BJ (cell line): ENCODE measurements at regions not wholly inside any gene's neighbourhood (a gene's known extent, or its start where the extent isn't known, plus 50 kb on each side); places are given as distances from the start of the nearest gene placed in this dataset.

Experiments
- CTCF ChIA-PET: fragments of 350-600 bp; formaldehyde crosslinking; extraction: SDS; loops from one replicate; lab custom pipeline; 2021; ENCODE audit warnings: antibody characterized with exemption, inconsistent platforms; lab: Yijun Ruan, JAX
- POLR2A ChIA-PET: fragments of 300-600 bp; sonication (Branson Sonifier 250); formaldehyde crosslinking; extraction: SDS; loops from one replicate; lab custom pipeline; 2021; ENCODE audit warnings: antibody characterized with exemption; lab: Charles Lee
- DNase-seq: peaks from one replicate; pipeline ENCODE4 v3.0.0-alpha.2; 2011; ENCODE audit warnings: low read depth
- H3K27me3 ChIP-seq: 2 replicates; pipeline ENCODE4 v1.6.0; 2011; ENCODE audit warnings: low read length; ENCODE audit not compliant: control insufficient read depth, insufficient read depth
- H3K36me3 ChIP-seq: 2 replicates; pipeline ENCODE4 v1.5.1; 2011; ENCODE audit warnings: low read length; ENCODE audit not compliant: control insufficient read depth, insufficient read depth
- H3K4me3 ChIP-seq: 2 replicates; pipeline ENCODE4 v1.5.1; 2011; ENCODE audit warnings: low read depth, mild to moderate bottlenecking, control low read depth, low read length
- TF ChIP-seq, protein P1 (sequence below): IDR thresholded peaks from 2 replicates; pipeline ENCODE4 v1.5.1; 2011; ENCODE audit warnings: low read depth, mild to moderate bottlenecking, control low read depth, inconsistent platforms, low read length, moderate library complexity; ENCODE audit not compliant: insufficient read depth

GRCh38 chr10:2469802-2470201 lies 597.5 kb upstream of the PFKP start:
- ChIA-PET CTCF (no interaction called here), POLR2A (no interaction called here)

DNA sequence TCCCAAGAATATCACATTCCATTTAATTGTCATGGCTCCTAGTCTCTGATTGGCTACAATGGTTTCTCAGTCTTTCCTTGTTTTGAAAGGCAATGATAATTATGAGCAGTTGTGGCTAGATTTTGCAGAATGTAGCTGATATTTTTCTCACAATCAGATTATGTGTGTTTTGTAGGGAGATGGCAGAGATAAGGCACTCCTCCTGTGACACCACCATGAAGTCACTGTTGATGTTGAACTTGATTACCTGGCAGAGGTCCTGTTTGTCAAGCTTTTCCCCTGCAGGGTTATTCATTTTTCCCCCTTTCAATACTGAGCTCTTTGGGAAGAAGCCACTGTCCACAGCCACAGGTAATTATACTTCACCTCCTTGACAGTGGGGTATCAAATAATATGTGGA lies 602.9 kb upstream of the PFKP start:
- DNase-seq, result no peak
- TF ChIP-seq, protein P1, sequence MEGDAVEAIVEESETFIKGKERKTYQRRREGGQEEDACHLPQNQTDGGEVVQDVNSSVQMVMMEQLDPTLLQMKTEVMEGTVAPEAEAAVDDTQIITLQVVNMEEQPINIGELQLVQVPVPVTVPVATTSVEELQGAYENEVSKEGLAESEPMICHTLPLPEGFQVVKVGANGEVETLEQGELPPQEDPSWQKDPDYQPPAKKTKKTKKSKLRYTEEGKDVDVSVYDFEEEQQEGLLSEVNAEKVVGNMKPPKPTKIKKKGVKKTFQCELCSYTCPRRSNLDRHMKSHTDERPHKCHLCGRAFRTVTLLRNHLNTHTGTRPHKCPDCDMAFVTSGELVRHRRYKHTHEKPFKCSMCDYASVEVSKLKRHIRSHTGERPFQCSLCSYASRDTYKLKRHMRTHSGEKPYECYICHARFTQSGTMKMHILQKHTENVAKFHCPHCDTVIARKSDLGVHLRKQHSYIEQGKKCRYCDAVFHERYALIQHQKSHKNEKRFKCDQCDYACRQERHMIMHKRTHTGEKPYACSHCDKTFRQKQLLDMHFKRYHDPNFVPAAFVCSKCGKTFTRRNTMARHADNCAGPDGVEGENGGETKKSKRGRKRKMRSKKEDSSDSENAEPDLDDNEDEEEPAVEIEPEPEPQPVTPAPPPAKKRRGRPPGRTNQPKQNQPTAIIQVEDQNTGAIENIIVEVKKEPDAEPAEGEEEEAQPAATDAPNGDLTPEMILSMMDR, result no peak
- no peaks in the 10 kb centered on the region for H3K36me3 ChIP-seq
- CTCF ChIA-PET, result interaction anchor here (0.5 kb wide), 1 partner anchor 59 kb away, joined by 3 read pairs; no protein-coding TSS in a partner anchor
- POLR2A ChIA-PET, result no interaction called here
- H3K27me3 ChIP-seq, result no peaks in the 10 kb centered on the region
- H3K4me3 ChIP-seq, result no peak overlapping the region

More at GRCh38 chr10:2469802-2470201, 597.5 kb upstream of the PFKP start:
- TF ChIP-seq, protein P1, result no peak
- Histone ChIP-seq H3K27me3 (no peaks in the 10 kb centered on the region), H3K36me3 (no peaks in the 10 kb centered on the region), H3K4me3 (no peak overlapping the region)
- no peak for DNase-seq

GRCh38 chr10:2463316-2463715 lies 604.0 kb upstream of the PFKP start:
- CTCF ChIA-PET, result no interaction called here
- no peak for DNase-seq

GRCh38 chr10:2462581-2462980 lies 604.8 kb upstream of the PFKP start:
- ChIA-PET CTCF (no interaction called here), POLR2A (no interaction called here)
- H3K4me3 ChIP-seq, result no peak overlapping the region
- H3K27me3 ChIP-seq, result no peaks in the 10 kb centered on the region
- DNase-seq, result no peak
- TF ChIP-seq, protein P1, result no peak
- H3K36me3 ChIP-seq, result no peaks in the 10 kb centered on the region

More at GRCh38 chr10:2463316-2463715, 604.0 kb upstream of the PFKP start:
- Histone ChIP-seq H3K4me3 (no peak overlapping the region), H3K36me3 (no peaks in the 10 kb centered on the region), H3K27me3 (no peaks in the 10 kb centered on the region)
- TF ChIP-seq, protein P1, result no peak
- POLR2A ChIA-PET, result no interaction called here

DNA sequence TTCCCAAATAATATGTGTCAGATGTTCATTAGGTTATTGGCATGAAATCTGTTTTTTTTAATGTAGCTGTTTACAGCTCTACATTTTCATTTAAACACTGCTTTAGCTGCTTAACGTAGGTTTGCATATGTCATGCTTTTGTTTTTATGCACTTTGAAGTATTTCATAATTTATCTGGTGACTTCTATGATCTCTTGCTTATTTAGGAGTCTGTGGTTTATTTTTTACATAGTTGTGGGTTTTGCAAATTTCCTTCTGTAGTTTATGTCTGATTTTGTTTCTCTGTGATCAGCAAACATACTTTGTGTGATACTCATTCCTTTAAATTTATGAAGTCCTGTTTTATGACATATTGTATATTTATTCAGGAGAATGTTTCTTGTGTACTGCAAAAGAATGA lies 606.5 kb upstream of the PFKP start:
- H3K27me3 ChIP-seq, result no peaks in the 10 kb centered on the region
- no peaks in the 10 kb centered on the region for H3K36me3 ChIP-seq
- TF ChIP-seq, protein P1, result no peak
- no peak overlapping the region for H3K4me3 ChIP-seq
- DNase-seq, result no peak
- POLR2A ChIA-PET, result no interaction called here
- CTCF ChIA-PET, result no interaction called here
